NCI-H345 treated with DMSO at 0.1 percent for 48 hours (cell line): ENCODE measurements at regions not wholly inside any gene's neighbourhood (a gene's known extent, or its start where the extent isn't known, plus 50 kb on each side); places are given as distances from the start of the nearest gene placed in this dataset.
A peak's percentile ranks its signal among the peaks of the same experiment; 100 is the strongest.
"Not testable (repeated sequence)": the region's sequence is repeated elsewhere in the genome, so short reads cannot be mapped to it uniquely, and the experiment has no call there.

Experiments used
- DNase-seq: peaks from one replicate; lab custom pipeline; 2025; ENCODE audit not compliant: unreplicated experiment; lab: John Stamatoyannopoulos, UW

GRCh38 chrX:130467936-130468335 lies 66.1 kb downstream of the RBMX2 start:
- DNase-seq: no peak

DNA sequence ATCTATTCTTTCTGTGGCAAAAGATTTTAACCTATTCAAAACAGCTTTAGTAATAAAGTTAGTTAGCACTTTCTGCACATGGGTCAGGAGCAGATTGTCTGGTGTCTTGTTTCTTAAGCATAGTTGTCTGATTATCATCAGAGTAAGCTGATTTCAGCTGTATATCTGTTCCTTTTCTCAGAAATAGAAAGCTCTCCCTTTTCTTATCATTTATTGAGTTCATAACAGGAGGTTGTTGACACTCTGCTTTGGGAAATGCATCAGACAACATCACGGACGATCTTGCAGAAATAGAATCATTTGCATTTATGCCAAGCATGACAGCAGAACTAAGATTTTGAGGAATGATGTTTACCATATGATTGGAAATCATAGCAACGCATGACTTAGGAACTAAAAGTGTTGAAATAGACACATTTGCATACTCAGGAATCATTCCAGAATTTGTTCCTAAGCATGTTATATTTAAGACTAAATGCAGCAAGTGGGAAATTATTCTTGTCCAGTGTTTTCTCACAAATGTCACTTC lies 66.7 kb downstream of the RBMX2 start:
- no peak for DNase-seq

DNA sequence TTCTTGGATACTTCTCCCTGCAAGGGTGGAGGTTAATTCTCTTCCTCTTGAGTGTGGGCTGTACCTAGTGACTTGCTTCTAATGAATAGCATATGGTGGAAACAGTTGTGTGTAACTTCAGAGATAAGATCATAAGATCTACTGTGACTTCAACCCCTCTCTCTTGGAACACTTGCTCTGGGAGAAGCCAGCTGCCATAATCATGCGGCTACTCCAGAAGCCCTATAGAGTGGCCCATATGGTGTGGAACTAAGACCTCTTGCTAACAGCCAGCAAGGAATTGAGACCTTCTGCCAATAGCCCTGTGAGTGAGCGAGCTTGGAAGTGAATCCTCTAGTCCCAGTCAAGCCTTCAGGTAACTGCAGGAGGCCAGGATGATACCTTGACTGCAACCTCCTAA lies 81.1 kb downstream of the RBMX2 start:
- no peak for DNase-seq

DNA sequence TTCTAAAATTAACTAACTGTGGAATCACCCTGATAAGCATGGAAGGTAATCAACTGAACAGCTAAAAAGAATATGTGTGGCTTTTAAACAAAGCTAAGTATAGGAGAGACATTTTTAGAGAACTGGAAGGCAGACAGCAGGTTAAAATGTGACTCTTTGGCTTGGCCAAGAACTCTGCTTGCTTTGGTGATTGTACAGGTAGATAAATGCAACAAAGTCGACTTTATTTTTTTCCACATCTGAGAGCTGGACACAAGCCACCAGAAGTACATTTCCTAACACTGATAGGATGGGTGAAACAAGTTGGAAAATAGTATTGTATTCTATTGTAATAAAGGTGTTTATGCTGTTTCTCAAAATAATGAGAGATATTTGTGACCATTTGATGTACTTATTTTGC lies 84.1 kb downstream of the RBMX2 start:
- no peak for DNase-seq

DNA sequence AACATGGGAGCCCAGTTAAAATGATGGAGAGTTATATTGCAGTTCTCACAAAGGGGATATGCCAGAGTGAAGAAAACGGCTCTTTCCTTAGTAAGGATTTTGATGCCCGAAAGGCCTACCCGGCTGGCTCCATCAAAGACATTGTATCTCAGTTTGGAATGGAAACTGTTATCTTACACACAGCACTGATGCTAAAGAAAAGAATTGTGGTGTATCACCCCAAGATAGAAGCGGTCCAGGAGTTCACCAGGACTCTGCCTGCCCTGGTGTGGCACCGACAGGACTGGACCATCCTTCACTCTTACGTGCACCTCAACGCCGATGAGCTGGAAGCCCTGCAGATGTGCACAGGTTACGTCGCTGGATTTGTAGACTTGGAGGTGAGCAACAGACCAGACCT lies 93.7 kb downstream of the RBMX2 start:
- not testable (repeated sequence) for DNase-seq

DNA sequence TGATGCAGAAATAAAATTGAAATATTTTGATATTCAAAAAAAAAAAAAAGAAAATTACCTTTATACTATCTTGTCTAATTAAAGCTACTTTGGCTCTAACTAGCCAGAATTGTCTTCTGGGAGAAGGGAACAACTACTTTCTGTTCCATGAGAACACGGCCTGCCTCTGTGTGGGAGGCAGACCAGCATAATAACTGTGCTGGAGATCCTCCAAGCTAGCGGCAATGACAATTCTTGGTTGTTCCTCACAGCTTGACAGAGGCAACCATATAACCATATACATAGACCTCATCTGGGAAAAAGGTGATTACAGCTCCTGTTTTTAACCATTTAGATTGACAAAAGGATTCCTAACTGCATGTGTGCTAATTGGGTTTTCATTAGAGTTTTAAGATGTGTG lies 95.7 kb downstream of the RBMX2 start:
- no peak for DNase-seq

DNA sequence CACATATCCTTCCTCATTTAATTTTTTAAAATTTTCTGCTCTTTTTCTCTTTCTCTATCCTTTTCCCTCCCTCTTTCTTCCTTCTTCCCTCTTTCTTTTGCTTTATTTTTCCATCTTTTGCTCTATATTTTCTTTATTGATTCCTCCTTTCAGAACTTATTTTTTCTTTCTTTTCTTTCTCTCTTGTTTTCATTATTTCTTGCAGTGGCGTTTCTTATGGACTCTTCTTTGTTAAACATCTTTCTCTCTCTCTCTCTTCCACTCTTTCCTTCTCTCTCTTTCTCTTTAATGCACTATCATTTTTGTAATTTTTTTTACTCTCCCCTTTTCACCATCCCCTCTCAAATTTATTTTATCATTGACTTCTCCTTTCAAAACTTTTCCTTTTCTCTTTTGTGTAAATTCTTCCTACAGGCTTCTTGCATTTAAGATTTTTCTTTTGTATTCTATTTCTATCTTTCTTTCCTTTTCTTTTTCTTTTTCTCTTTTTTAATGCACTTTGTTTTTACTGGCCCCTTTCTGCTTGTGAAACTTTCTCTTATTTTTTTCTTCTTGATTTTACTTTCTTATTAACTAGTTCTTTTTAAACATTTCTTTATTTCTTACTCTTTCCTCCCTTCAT lies 97.0 kb downstream of the RBMX2 start:
- DNase-seq: no peak

GRCh38 chrX:130502016-130502570 lies 100.3 kb downstream of the RBMX2 start:
- DNase-seq: no peak

DNA sequence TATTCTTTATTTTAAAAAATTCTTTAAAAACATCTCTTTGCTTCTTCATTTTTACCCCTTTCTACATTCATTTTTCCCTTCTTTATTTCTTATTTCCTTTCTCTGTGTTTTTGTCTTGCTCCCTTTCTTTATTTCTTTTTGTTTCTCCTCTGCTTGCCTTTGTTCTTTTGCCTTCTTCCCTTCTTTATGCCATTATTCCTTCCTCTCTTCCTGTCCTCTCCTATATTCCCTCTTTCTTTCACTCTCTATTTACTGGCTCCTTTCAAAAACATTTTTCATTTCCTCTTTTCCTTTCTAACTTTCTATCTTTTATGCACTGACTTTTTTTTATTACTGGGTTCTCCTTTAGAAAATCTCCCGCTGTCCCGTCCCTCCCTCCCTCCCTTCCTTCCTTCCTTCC lies 102.2 kb downstream of the RBMX2 start:
- no peak for DNase-seq

DNA sequence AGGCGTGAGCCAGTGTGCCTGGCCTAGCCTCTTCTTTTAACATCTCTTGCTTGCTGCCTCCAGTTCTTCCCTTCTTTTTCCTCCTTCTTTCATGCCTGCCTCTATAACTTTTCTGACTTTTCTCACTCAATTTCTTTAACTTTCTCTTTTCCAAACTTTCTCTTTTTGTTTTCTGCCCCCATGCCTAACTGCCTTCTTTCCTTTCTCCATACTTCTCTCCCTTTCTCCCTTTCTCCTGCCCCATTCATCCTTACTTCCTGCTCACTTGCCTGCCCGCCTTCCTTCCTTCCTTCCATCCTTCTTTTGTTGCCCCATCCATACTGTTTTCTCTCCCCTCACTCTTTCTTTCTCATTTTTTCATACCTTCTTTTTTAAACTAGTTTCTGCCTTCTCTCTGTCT lies 105.2 kb downstream of the RBMX2 start:
- DNase-seq: no peak

- not testable (repeated sequence) for DNase-seq
These were observed 110.7 kb downstream of the RBMX2 start for GRCh38 chrX:130512534-130512933.

DNA sequence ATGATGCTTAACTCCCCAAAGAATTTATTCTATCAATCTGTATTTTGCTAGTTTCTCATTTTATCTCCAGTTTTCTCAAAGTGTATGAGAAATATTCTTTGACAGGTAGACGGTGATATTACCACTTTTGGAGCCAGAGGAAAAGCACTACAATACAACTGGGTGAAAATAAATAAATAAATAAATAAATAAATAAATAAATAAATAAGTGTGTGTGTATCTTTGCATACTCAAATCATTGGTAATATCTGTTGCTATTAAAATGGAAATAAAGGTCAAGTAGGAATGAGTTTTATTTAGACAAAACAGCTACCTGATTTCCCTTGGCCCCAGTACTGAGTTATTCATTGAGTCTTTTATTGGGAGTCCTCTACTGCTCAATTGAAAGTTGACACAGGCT lies 114.3 kb downstream of the RBMX2 start:
- no peak for DNase-seq

- DNase-seq: no peak
These were observed 121.9 kb downstream of the RBMX2 start for GRCh38 chrX:130523460-130524394.

GRCh38 chrX:130524476-130525194 lies 122.8 kb downstream of the RBMX2 start:
- no peak for DNase-seq

DNA sequence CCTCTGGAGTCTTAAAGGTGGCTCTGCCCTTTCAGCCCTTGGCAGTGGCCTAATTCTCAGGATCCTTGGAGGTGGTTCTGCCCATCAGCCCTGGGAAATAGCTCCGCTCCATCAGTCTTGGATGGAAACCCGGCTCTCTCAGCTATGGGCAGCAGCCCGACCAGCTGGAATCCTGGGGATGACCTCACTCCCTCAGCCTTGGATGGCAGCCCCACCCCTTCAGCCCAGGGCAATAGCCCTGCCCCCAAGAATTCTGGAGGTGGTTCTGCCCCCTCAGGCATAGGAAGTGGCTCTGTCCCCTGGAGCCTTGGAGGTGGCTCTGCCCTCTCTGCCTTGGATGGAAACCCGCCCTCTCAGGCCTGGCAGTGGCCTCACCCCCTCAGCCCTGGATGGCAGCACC lies 127.7 kb downstream of the RBMX2 start:
- no peak for DNase-seq

- no peak for DNase-seq
These were observed 129.3 kb downstream of the RBMX2 start for GRCh38 chrX:130531066-130531465.

DNA sequence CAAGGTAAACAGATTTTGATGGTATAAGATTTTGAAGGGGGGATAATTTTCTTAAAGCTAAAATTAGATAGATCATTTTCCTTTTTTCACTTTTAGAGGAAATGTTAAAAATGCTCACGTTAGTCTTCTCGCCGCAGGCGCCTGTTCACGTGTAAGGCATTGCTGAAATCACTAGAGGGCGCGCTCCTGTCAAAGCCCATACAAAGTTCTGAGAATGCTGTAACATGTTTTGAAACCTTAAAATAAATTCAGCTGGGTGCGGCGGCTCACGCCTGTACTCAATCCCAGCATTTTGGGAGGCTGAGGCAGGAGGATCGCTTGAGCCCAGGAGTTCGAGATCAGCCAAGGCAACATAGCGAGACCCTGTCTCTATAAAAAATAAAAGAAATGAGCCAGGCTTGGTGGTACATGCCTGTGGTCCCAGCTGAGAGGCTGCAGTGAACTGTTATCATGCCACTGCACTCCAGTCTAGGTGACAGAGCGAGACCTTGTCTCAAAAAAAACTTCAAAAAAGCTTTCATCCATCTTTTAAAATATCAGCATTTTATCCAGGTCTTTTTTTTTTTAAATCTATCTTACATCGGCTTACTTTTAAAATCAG lies 138.0 kb downstream of the RBMX2 start:
- DNase-seq: peak; percentile 9

- no peak for DNase-seq
These were observed 142.0 kb downstream of the RBMX2 start for GRCh38 chrX:130543603-130544325.

GRCh38 chrX:130545796-130546195 lies 144.0 kb downstream of the RBMX2 start:
- no peak for DNase-seq

DNA sequence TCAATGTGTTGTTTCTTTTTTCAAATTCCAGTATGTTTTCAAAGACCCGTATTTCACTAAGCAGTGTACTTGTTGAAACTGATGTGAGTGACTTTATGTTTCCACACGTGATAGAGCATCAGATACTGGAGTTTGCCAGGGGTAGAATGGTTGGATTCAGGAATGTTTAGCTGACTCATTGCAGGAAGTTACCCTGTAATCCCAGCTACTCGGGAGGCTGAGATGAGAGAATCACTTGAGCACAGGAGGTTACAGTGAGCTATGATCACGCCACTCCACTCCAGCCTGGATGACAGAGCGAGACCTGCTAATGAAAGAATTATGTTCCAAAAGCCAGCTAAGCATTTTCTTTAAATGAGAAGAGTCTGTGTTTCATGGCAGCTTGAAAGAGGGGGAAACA lies 147.6 kb downstream of the RBMX2 start:
- not testable (repeated sequence) for DNase-seq
